ENCODE measurements at regions not wholly inside any gene's neighbourhood (a gene's known extent, or its start where the extent isn't known, plus 50 kb on each side); places are given as distances from the start of the nearest gene placed in this dataset.

GRCh38 chr5:1720396-1721110 lies 79.1 kb downstream of the MRPL36 start:
- H3K27me3 Mint-ChIP-seq (ENCODE audit: low read depth in 3 of 3), result peaks cover 9 to 20% (median 17%) of the 10 kb centered on the region in 3 donors
- peaks cover 9 to 45% (median 34%) of the 10 kb centered on the region in 7 donors for H3K9me3 Mint-ChIP-seq
- Histone ChIP-seq H3K27ac (ENCODE audit: low read depth in 1 of 2, low read length in 2 of 2) (no peak overlapping the region), H3K27me3 (ENCODE audit: control insufficient read depth in 2 of 2, insufficient read depth in 2 of 2, low read length in 2 of 2) (peaks cover 0 to 12% of the 10 kb centered on the region in 2 donors), H3K4me3 (replicated peaks in 1 of 3; ENCODE audit: low read depth in 2 of 3, low read length in 3 of 3) (no peak overlapping the region), H3K4me2 (replicated peaks; ENCODE audit: extremely low read depth, low read length, poor library complexity, severe bottlenecking) (no peak overlapping the region), H3K36me3 (replicated peaks in 1 of 2; ENCODE audit: control insufficient read depth in 1 of 2, insufficient read depth in 2 of 2, low read length in 2 of 2) (no peaks in the 10 kb centered on the region), H2AFZ (ENCODE audit: insufficient read depth, low read depth, low read length, poor library complexity, severe bottlenecking) (no peak overlapping the region), H3K4me1 (ENCODE audit: control insufficient read depth in 1 of 2, insufficient read depth in 2 of 2, low read length in 2 of 2) (no peaks in the 10 kb centered on the region), H3K9me3 (replicated peaks in 1 of 2; ENCODE audit: control insufficient read depth in 1 of 2, insufficient read depth in 1 of 2, low read length in 2 of 2) (peaks cover 21 to 22% of the 10 kb centered on the region in 2 donors), H3K9ac (ENCODE audit: insufficient read depth, low read length, poor library complexity, severe bottlenecking) (no peak overlapping the region), H4K20me1 (ENCODE audit: insufficient read depth, low read length) (no peaks in the 10 kb centered on the region), H3K79me2 (ENCODE audit: insufficient read depth, low read length) (no peaks in the 10 kb centered on the region)
- DNase-seq, result no peak
- no peak overlapping the region for H3K4me3 Mint-ChIP-seq
- no peak overlapping the region for H3K27ac Mint-ChIP-seq
- 87% methylated on average over 19 of the region's 21 CpGs for WGBS (ENCODE audit: insufficient coverage)
- H3K36me3 Mint-ChIP-seq, result no peaks in the 10 kb centered on the region
- H3K4me1 Mint-ChIP-seq, result no peaks in the 10 kb centered on the region
- intact Hi-C loops (cut with micrococcal nuclease), result no loop called here
- TF ChIP-seq, protein P1, sequence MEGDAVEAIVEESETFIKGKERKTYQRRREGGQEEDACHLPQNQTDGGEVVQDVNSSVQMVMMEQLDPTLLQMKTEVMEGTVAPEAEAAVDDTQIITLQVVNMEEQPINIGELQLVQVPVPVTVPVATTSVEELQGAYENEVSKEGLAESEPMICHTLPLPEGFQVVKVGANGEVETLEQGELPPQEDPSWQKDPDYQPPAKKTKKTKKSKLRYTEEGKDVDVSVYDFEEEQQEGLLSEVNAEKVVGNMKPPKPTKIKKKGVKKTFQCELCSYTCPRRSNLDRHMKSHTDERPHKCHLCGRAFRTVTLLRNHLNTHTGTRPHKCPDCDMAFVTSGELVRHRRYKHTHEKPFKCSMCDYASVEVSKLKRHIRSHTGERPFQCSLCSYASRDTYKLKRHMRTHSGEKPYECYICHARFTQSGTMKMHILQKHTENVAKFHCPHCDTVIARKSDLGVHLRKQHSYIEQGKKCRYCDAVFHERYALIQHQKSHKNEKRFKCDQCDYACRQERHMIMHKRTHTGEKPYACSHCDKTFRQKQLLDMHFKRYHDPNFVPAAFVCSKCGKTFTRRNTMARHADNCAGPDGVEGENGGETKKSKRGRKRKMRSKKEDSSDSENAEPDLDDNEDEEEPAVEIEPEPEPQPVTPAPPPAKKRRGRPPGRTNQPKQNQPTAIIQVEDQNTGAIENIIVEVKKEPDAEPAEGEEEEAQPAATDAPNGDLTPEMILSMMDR (IDR thresholded peaks at IDR 0.05), result no peak

- DNase-seq, result no peak
Measured at GRCh38 chr5:1719860-1720259, 79.8 kb downstream of the MRPL36 start.

More at GRCh38 chr5:1719860-1720259, 79.8 kb downstream of the MRPL36 start:
- Histone ChIP-seq H3K36me3 (replicated peaks in 1 of 2; ENCODE audit: control insufficient read depth in 1 of 2, insufficient read depth in 2 of 2, low read length in 2 of 2) (no peaks in the 10 kb centered on the region), H3K9me3 (replicated peaks in 1 of 2; ENCODE audit: control insufficient read depth in 1 of 2, insufficient read depth in 1 of 2, low read length in 2 of 2) (peaks cover 21 to 22% of the 10 kb centered on the region in 2 donors), H3K4me3 (replicated peaks in 1 of 3; ENCODE audit: low read depth in 2 of 3, low read length in 3 of 3) (no peak overlapping the region), H3K27ac (ENCODE audit: low read depth in 1 of 2, low read length in 2 of 2) (no peak overlapping the region), H3K9ac (ENCODE audit: insufficient read depth, low read length, poor library complexity, severe bottlenecking) (no peak overlapping the region), H2AFZ (ENCODE audit: insufficient read depth, low read depth, low read length, poor library complexity, severe bottlenecking) (no peak overlapping the region), H3K27me3 (ENCODE audit: control insufficient read depth in 2 of 2, insufficient read depth in 2 of 2, low read length in 2 of 2) (peaks cover 0 to 5% of the 10 kb centered on the region in 2 donors), H3K4me2 (replicated peaks; ENCODE audit: extremely low read depth, low read length, poor library complexity, severe bottlenecking) (no peak overlapping the region), H3K4me1 (ENCODE audit: control insufficient read depth in 1 of 2, insufficient read depth in 2 of 2, low read length in 2 of 2) (no peaks in the 10 kb centered on the region), H3K79me2 (ENCODE audit: insufficient read depth, low read length) (no peaks in the 10 kb centered on the region), H4K20me1 (ENCODE audit: insufficient read depth, low read length) (no peaks in the 10 kb centered on the region)
- Mint-ChIP-seq H3K27ac (no peak overlapping the region), H3K4me3 (no peak overlapping the region), H3K27me3 (ENCODE audit: low read depth in 3 of 3) (peaks cover 4 to 13% (median 10%) of the 10 kb centered on the region in 3 donors), H3K9me3 (peaks cover 9 to 46% (median 34%) of the 10 kb centered on the region in 7 donors), H3K36me3 (no peaks in the 10 kb centered on the region), H3K4me1 (no peaks in the 10 kb centered on the region)
- intact Hi-C loops (cut with micrococcal nuclease), result no loop called here
- TF ChIP-seq, protein P1 (IDR thresholded peaks at IDR 0.05), result no peak
- 84% methylated on average over 4 of the region's 5 CpGs for WGBS (ENCODE audit: insufficient coverage)

Measured in CD14-positive monocyte (primary cell).